Epithelial cell of proximal tubule (primary cell): ENCODE measurements at regions not wholly inside any gene's neighbourhood (a gene's known extent, or its start where the extent isn't known, plus 50 kb on each side); places are given as distances from the start of the nearest gene placed in this dataset.

Experiments used
- DNase-seq: peaks from one replicate; pipeline ENCODE4 v3.0.0-alpha.2; 2011; ENCODE audit warnings: low read depth
- H3K4me3 ChIP-seq: 2 replicates; pipeline ENCODE4 v1.5.1; 2011; ENCODE audit warnings: low read depth, mild to moderate bottlenecking, low read length
- CTCF ChIP-seq: conservative IDR thresholded peaks from 2 replicates; pipeline ENCODE4 v1.5.1; 2012; ENCODE audit warnings: low read depth, mild to moderate bottlenecking, low read length

GRCh38 chr4:133464311-133464710, 315.2 kb downstream of the PCDH10 start:
- H3K4me3 ChIP-seq, result no peak overlapping the region
- no peak for DNase-seq
- TF ChIP-seq CTCF, result no peak

- no peak overlapping the region for H3K4me3 ChIP-seq
- DNase-seq, result no peak
- TF ChIP-seq CTCF, result no peak
These were observed 303.6 kb downstream of the PCDH10 start for GRCh38 chr4:133452678-133453077.

- TF ChIP-seq CTCF, result no peak
- H3K4me3 ChIP-seq, result no peak overlapping the region
- DNase-seq, result no peak
These were observed 301.7 kb downstream of the PCDH10 start for GRCh38 chr4:133450813-133451212.

- TF ChIP-seq CTCF, result no peak
These were observed 291.3 kb downstream of the PCDH10 start for GRCh38 chr4:133440404-133440803.

GRCh38 chr4:133439830-133440229, 290.7 kb downstream of the PCDH10 start:
- H3K4me3 ChIP-seq, result no peak overlapping the region
- no peak for TF ChIP-seq CTCF
- DNase-seq, result no peak

More at GRCh38 chr4:133440404-133440803, 291.3 kb downstream of the PCDH10 start:
- DNase-seq, result no peak
- H3K4me3 ChIP-seq, result no peak overlapping the region

GRCh38 chr4:133424605-133425004, 275.5 kb downstream of the PCDH10 start:
- no peak overlapping the region for H3K4me3 ChIP-seq
- TF ChIP-seq CTCF, result no peak

GRCh38 chr4:133403913-133404312, 254.8 kb downstream of the PCDH10 start:
- H3K4me3 ChIP-seq, result no peak overlapping the region
- no peak for TF ChIP-seq CTCF
- DNase-seq, result no peak

More at GRCh38 chr4:133424605-133425004, 275.5 kb downstream of the PCDH10 start:
- no peak for DNase-seq
